Activated CD4-positive, CD25-positive, alpha-beta regulatory T cell (primary cell): ENCODE measurements at regions not wholly inside any gene's neighbourhood (a gene's known extent, or its start where the extent isn't known, plus 50 kb on each side); places are given as distances from the start of the nearest gene placed in this dataset.
"Not testable (repeated sequence)": the region's sequence is repeated elsewhere in the genome, so short reads cannot be mapped to it uniquely, and the experiment has no call there.

Source experiments
- DNase-seq, 4 experiments: peaks; one replicate each; lab custom pipeline; 2025; lab: John Stamatoyannopoulos, UW

- no peak for DNase-seq
These were observed 51.5 kb upstream of the MAP3K1 start for GRCh38 chr5:56763711-56764466.

GRCh38 chr5:56763182-56763581 lies 52.2 kb upstream of the MAP3K1 start:
- DNase-seq = no peak

- no peak for DNase-seq
These were observed 54.0 kb upstream of the MAP3K1 start for GRCh38 chr5:56761151-56761885.

- no peak for DNase-seq
These were observed 54.6 kb upstream of the MAP3K1 start for GRCh38 chr5:56760723-56761122.

GRCh38 chr5:56759521-56760216 lies 55.7 kb upstream of the MAP3K1 start:
- DNase-seq = no peak

- DNase-seq = no peak
These were observed 58.3 kb upstream of the MAP3K1 start for GRCh38 chr5:56757077-56757476.

- no peak for DNase-seq
These were observed 60.3 kb upstream of the MAP3K1 start for GRCh38 chr5:56755036-56755555.

GRCh38 chr5:56753588-56753987 lies 61.8 kb upstream of the MAP3K1 start:
- not testable (repeated sequence) for DNase-seq

- DNase-seq = no peak
These were observed 63.6 kb upstream of the MAP3K1 start for GRCh38 chr5:56751572-56752313.

GRCh38 chr5:56749842-56750241 lies 65.5 kb upstream of the MAP3K1 start:
- DNase-seq = no peak

- DNase-seq = no peak
These were observed 68.6 kb upstream of the MAP3K1 start for GRCh38 chr5:56746553-56747339.

GRCh38 chr5:56745864-56746263 lies 69.5 kb upstream of the MAP3K1 start:
- DNase-seq = no peak

GRCh38 chr5:56740868-56741267 lies 74.5 kb upstream of the MAP3K1 start:
- DNase-seq = no peak

GRCh38 chr5:56739990-56740389 lies 75.4 kb upstream of the MAP3K1 start:
- DNase-seq = no peak

GRCh38 chr5:56737951-56738606 lies 77.3 kb upstream of the MAP3K1 start:
- no peak for DNase-seq

GRCh38 chr5:56737002-56737621 lies 78.2 kb upstream of the MAP3K1 start:
- DNase-seq = peak in 3 of 4 experiments; percentile 2 to 14 (median 12)

GRCh38 chr5:56735849-56736641 lies 79.3 kb upstream of the MAP3K1 start:
- DNase-seq = no peak

GRCh38 chr5:56734091-56734694 lies 81.2 kb upstream of the MAP3K1 start:
- DNase-seq = no peak

- DNase-seq = no peak
These were observed 81.8 kb upstream of the MAP3K1 start for GRCh38 chr5:56733580-56733979.
